Panc1 (cell line): ENCODE measurements at regions not wholly inside any gene's neighbourhood (a gene's known extent, or its start where the extent isn't known, plus 50 kb on each side); places are given as distances from the start of the nearest gene placed in this dataset.

Experiments
- ATAC-seq: fragments of 200-7000 bp; cut with Tn5 transposase; 2 replicates; pipeline ENCODE4 v1.9.1; 2020; ENCODE audit warnings: mild to moderate bottlenecking, moderate library complexity
- BruUV-seq: library from RNA; stranded (reverse); fragments of 400-500 nt; replicated peaks from 2 replicates; lab custom pipeline; 2021; lab: Mats Ljungman, UMichigan
- CTCF ChIA-PET: fragments of 300-600 bp; sonication (Branson Sonifier 250); formaldehyde crosslinking; loops from one replicate; lab custom pipeline; 2022; ENCODE audit warnings: antibody characterized with exemption; lab: Charles Lee
- POLR2A ChIA-PET: fragments of 300-600 bp; sonication (Branson Sonifier 250); formaldehyde crosslinking; loops from one replicate; lab custom pipeline; 2022; ENCODE audit warnings: antibody characterized with exemption; lab: Charles Lee
- DNase-seq: peaks from one replicate; pipeline ENCODE4 v3.0.0-alpha.2; 2010; ENCODE audit warnings: low read depth, low spot score
- H3K27ac ChIP-seq: 2 replicates; pipeline ENCODE4 v1.5.1; 2011; ENCODE audit warnings: mild to moderate bottlenecking, low read length, inconsistent platforms
- H3K27me3 ChIP-seq: fragments of 200-500 bp; sonication (Bioruptor generic); 2 replicates; pipeline ENCODE4 v1.6.0; 2014; ENCODE audit warnings: low read length, inconsistent platforms; ENCODE audit not compliant: control insufficient read depth, insufficient read depth
- H3K36me3 ChIP-seq: fragments of 200-500 bp; sonication (Bioruptor generic); 2 replicates; pipeline ENCODE4 v1.5.1; 2014; ENCODE audit warnings: inconsistent platforms, mild to moderate bottlenecking, low read length, moderate library complexity; ENCODE audit not compliant: control insufficient read depth, insufficient read depth
- H3K4me1 ChIP-seq: 2 replicates; pipeline ENCODE4 v1.5.1; 2011; ENCODE audit warnings: inconsistent platforms, mild to moderate bottlenecking, low read length, moderate library complexity; ENCODE audit not compliant: control insufficient read depth, insufficient read depth
- H3K4me3 ChIP-seq, 2 experiments: 2 replicates each; pipeline ENCODE4 v1.5.1; 2011 to 2012; ENCODE audit warnings: low read depth in 2 of 2, low read length in 2 of 2, mild to moderate bottlenecking in 2 of 2, inconsistent platforms in 1 of 2, moderate library complexity in 1 of 2
- H3K9me3 ChIP-seq: fragments of 200-500 bp; sonication (Bioruptor generic); 2 replicates; pipeline ENCODE4 v1.5.1; 2014; ENCODE audit warnings: low read depth, mild to moderate bottlenecking, inconsistent platforms, low read length, moderate library complexity; ENCODE audit not compliant: control insufficient read depth, insufficient read depth
- POLR2AphosphoS5 ChIP-seq: IDR thresholded peaks from 2 replicates; pipeline ENCODE4 v1.6.1; 2012; ENCODE audit warnings: mild to moderate bottlenecking, low read depth, low read length, moderate library complexity
- SIN3A ChIP-seq: IDR thresholded peaks from 2 replicates; pipeline ENCODE4 v1.6.1; 2012; ENCODE audit warnings: low read depth, mild to moderate bottlenecking, low read length, moderate library complexity, borderline replicate concordance; ENCODE audit not compliant: insufficient read depth
- TCF7L2 ChIP-seq: IDR thresholded peaks from 2 replicates; pipeline ENCODE4 v1.6.1; 2011; ENCODE audit warnings: mild to moderate bottlenecking, low read depth, low read length, inconsistent platforms
- in situ Hi-C: cut with HindIII; loops from 2 replicates; pipeline ENCODE4 v1.10.0; 2016; ENCODE audit warnings: low sequenced_read_pairs, low pct_unique_long_range_greater_than_20kb
- intact Hi-C: fragments of 100-400 bp; cut with micrococcal nuclease; formaldehyde crosslinking; loops from one replicate; pipeline ENCODE4 v1.10.0; 2022; ENCODE audit not compliant: unreplicated experiment
- TF ChIP-seq, protein P1 (sequence below): fragments of 450-650 bp; IDR thresholded peaks from 2 replicates; pipeline ENCODE4 v1.5.1; 2017; ENCODE audit warnings: mild to moderate bottlenecking
- TF ChIP-seq, protein P2 (sequence below), 2 experiments: IDR thresholded peaks; 2 replicates each; pipeline ENCODE4 v1.6.1; 2011 to 2012; ENCODE audit warnings: low read depth in 2 of 2, control low read depth in 1 of 2, low read length in 1 of 2, mild to moderate bottlenecking in 1 of 2, moderate library complexity in 1 of 2; ENCODE audit not compliant: insufficient read depth in 1 of 2

DNA sequence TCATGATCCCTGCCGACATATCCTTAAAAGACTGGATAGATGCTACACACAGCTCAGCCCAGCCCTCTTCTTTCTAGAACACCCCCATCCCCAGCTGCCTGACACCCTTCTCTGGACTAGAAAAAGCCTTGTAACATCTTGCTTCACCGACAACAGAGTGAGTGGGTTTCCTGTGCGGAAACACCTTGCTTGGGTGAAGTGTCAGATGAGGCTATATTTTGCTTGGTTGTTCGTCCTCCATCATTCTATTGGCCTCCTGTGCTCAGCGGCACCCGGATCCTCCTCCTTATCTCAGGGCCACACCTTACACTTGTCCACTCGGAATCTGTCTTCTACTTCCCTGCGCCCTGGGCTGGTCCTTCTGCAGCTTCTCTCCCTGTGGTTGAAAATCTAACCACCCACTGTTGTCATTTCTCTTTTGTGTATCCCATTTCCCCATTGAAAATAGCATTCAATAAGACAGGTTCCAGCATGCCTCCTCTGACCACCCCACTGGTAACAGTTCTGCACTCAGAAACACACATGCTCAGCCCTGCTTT is 101.3 kb upstream of the MLN start:
- ATAC-seq (no peak), DNase-seq (no peak)
- Histone ChIP-seq H3K4me3 (no peak overlapping the region), H3K27ac (no peak overlapping the region), H3K4me1 (no peaks in the 10 kb centered on the region), H3K9me3 (no peaks in the 10 kb centered on the region), H3K27me3 (no peaks in the 10 kb centered on the region; the same call in 1 of the 2 replicates), H3K36me3 (no peaks in the 10 kb centered on the region)
- no TSS peak for BruUV-seq
- in situ Hi-C loops (no loop called here), intact Hi-C loops (no loop called here)
- CTCF ChIA-PET = no interaction called here
- no peak for TF ChIP-seq SIN3A
- TF ChIP-seq TCF7L2 = no peak
- TF ChIP-seq, protein P1, sequence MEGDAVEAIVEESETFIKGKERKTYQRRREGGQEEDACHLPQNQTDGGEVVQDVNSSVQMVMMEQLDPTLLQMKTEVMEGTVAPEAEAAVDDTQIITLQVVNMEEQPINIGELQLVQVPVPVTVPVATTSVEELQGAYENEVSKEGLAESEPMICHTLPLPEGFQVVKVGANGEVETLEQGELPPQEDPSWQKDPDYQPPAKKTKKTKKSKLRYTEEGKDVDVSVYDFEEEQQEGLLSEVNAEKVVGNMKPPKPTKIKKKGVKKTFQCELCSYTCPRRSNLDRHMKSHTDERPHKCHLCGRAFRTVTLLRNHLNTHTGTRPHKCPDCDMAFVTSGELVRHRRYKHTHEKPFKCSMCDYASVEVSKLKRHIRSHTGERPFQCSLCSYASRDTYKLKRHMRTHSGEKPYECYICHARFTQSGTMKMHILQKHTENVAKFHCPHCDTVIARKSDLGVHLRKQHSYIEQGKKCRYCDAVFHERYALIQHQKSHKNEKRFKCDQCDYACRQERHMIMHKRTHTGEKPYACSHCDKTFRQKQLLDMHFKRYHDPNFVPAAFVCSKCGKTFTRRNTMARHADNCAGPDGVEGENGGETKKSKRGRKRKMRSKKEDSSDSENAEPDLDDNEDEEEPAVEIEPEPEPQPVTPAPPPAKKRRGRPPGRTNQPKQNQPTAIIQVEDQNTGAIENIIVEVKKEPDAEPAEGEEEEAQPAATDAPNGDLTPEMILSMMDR = no peak
- TF ChIP-seq, protein P2, sequence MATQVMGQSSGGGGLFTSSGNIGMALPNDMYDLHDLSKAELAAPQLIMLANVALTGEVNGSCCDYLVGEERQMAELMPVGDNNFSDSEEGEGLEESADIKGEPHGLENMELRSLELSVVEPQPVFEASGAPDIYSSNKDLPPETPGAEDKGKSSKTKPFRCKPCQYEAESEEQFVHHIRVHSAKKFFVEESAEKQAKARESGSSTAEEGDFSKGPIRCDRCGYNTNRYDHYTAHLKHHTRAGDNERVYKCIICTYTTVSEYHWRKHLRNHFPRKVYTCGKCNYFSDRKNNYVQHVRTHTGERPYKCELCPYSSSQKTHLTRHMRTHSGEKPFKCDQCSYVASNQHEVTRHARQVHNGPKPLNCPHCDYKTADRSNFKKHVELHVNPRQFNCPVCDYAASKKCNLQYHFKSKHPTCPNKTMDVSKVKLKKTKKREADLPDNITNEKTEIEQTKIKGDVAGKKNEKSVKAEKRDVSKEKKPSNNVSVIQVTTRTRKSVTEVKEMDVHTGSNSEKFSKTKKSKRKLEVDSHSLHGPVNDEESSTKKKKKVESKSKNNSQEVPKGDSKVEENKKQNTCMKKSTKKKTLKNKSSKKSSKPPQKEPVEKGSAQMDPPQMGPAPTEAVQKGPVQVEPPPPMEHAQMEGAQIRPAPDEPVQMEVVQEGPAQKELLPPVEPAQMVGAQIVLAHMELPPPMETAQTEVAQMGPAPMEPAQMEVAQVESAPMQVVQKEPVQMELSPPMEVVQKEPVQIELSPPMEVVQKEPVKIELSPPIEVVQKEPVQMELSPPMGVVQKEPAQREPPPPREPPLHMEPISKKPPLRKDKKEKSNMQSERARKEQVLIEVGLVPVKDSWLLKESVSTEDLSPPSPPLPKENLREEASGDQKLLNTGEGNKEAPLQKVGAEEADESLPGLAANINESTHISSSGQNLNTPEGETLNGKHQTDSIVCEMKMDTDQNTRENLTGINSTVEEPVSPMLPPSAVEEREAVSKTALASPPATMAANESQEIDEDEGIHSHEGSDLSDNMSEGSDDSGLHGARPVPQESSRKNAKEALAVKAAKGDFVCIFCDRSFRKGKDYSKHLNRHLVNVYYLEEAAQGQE (IDR thresholded peaks at IDR 0.05; ENCODE audit: insufficient read depth in 1 of 2, low read depth in 2 of 2, low read length in 1 of 2) = no peak
- POLR2A ChIA-PET = no interaction called here

DNA sequence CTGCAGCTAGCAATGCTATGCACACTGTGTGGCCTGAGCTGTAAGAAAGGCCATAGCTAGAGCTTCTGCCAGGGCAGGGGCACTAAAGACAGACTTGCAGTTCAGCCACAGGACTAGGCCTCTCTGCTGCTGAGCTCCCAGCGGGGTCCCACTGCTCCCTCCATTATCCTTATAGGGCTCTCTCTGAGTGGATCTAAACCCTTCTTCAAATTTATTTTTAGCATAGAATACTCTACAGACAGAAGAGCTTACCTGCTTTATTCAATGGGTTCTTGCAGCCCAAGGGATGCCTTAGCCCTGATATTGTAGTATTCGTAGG is 100.9 kb upstream of the MLN start:
- CTCF ChIA-PET = no interaction called here
- POLR2A ChIA-PET = no interaction called here

More for the DNA sequence above, 100.9 kb upstream of the MLN start:
- TF ChIP-seq SIN3A (no peak), POLR2AphosphoS5 (no peak), TCF7L2 (no peak)
- TF ChIP-seq, protein P1 = no peak
- TF ChIP-seq, protein P2 (IDR thresholded peaks at IDR 0.05; ENCODE audit: insufficient read depth in 1 of 2, low read depth in 2 of 2, low read length in 1 of 2) = no peak
- ATAC-seq = no peak
- Histone ChIP-seq H3K4me3 (no peak overlapping the region), H3K36me3 (no peaks in the 10 kb centered on the region), H3K4me1 (no peaks in the 10 kb centered on the region), H3K27me3 (no peaks in the 10 kb centered on the region; the same call in 1 of the 2 replicates), H3K9me3 (no peaks in the 10 kb centered on the region), H3K27ac (no peak overlapping the region)
- intact Hi-C loops = no loop called here
- in situ Hi-C loops = no loop called here
- BruUV-seq = no TSS peak
- no peak for DNase-seq
